DND-41 (cell line): ENCODE measurements at regions not wholly inside any gene's neighbourhood (a gene's known extent, or its start where the extent isn't known, plus 50 kb on each side); places are given as distances from the start of the nearest gene placed in this dataset.

Experiments used
- ATAC-seq: fragments of 200-7000 bp; cut with Tn5 transposase; 3 replicates; pipeline ENCODE4 v1.9.1; 2021; ENCODE audit warnings: low read depth; ENCODE audit not compliant: insufficient read depth
- DNase-seq: peaks from one replicate; pipeline ENCODE4 v3.0.0-alpha.2; 2020
- H2AFZ ChIP-seq: 2 replicates; pipeline ENCODE4 v1.6.0; 2012; ENCODE audit warnings: low read depth, low read length
- H3K27ac ChIP-seq: 2 replicates; pipeline ENCODE4 v1.5.1; 2012; ENCODE audit warnings: low read length, inconsistent platforms
- H3K27me3 ChIP-seq: fragments of 200-600 bp; sonication (generic); 2 replicates; pipeline ENCODE4 v1.6.0; 2012; ENCODE audit warnings: low read length, mild to moderate bottlenecking, inconsistent platforms; ENCODE audit not compliant: insufficient read depth, poor library complexity
- H3K36me3 ChIP-seq: 2 replicates; pipeline ENCODE4 v1.5.1; 2012; ENCODE audit warnings: low read length, inconsistent platforms; ENCODE audit not compliant: insufficient read depth
- H3K4me1 ChIP-seq: 2 replicates; pipeline ENCODE4 v1.5.1; 2012; ENCODE audit warnings: mild to moderate bottlenecking, low read length; ENCODE audit not compliant: insufficient read depth
- H3K4me2 ChIP-seq: 2 replicates; pipeline ENCODE4 v1.6.0; 2012; ENCODE audit warnings: mild to moderate bottlenecking, moderate library complexity, low read length, inconsistent platforms; ENCODE audit not compliant: insufficient read depth
- H3K4me3 ChIP-seq, 2 experiments: fragments of 200-600 bp in 1 of 2; shearing (Covaris generic) in 1 of 2; 2 replicates each; pipeline ENCODE4 v1.5.1; 2012 to 2016; ENCODE audit warnings: inconsistent platforms in 2 of 2, low read length in 2 of 2, mild to moderate bottlenecking in 2 of 2, low read depth in 1 of 2, moderate library complexity in 1 of 2
- H3K79me2 ChIP-seq: 2 replicates; pipeline ENCODE4 v1.6.0; 2012; ENCODE audit warnings: low read length, inconsistent platforms; ENCODE audit not compliant: insufficient read depth
- H3K9ac ChIP-seq: 2 replicates; pipeline ENCODE4 v1.6.0; 2012; ENCODE audit warnings: low read depth, mild to moderate bottlenecking, inconsistent platforms, low read length, moderate library complexity
- H3K9me3 ChIP-seq: 2 replicates; pipeline ENCODE4 v1.5.1; 2012; ENCODE audit warnings: low read length, moderate library complexity, mild to moderate bottlenecking, inconsistent platforms; ENCODE audit not compliant: insufficient read depth, severe bottlenecking
- H4K20me1 ChIP-seq: 2 replicates; pipeline ENCODE4 v1.6.0; 2012; ENCODE audit warnings: low read length; ENCODE audit not compliant: insufficient read depth
- CTCF ChIP-seq: IDR thresholded peaks from 2 replicates; pipeline ENCODE4 v1.5.1; 2012; ENCODE audit warnings: borderline replicate concordance, low read length, moderate library complexity, mild to moderate bottlenecking; ENCODE audit not compliant: poor library complexity, severe bottlenecking; ENCODE audit errors: extremely low read depth
- EZH2 ChIP-seq: IDR thresholded peaks from 3 replicates; pipeline ENCODE4 v1.6.1; 2012; ENCODE audit warnings: borderline replicate concordance, low read depth, mild to moderate bottlenecking, moderate library complexity, low read length, inconsistent platforms; ENCODE audit not compliant: severe bottlenecking

- no peak overlapping the region for H3K4me2 ChIP-seq
- H3K27me3 ChIP-seq: no peaks in the 10 kb centered on the region
- no peaks in the 10 kb centered on the region for H3K79me2 ChIP-seq
- no peak overlapping the region for H2AFZ ChIP-seq
- no peaks in the 10 kb centered on the region for H4K20me1 ChIP-seq
- H3K27ac ChIP-seq: no peak overlapping the region
- no peak for DNase-seq
- H3K36me3 ChIP-seq: no peaks in the 10 kb centered on the region
- TF ChIP-seq EZH2 (no peak), CTCF (no peak)
- H3K4me1 ChIP-seq: no peaks in the 10 kb centered on the region
- no peak overlapping the region for H3K4me3 ChIP-seq
- H3K9ac ChIP-seq: no peak overlapping the region
- no peaks in the 10 kb centered on the region for H3K9me3 ChIP-seq
- no peak for ATAC-seq
Measured at GRCh38 chrY:21121065-21121464, 365.2 kb downstream of the RPS4Y2 start.

- Histone ChIP-seq H3K4me3 (no peak overlapping the region), H3K27ac (no peak overlapping the region), H3K9me3 (no peaks in the 10 kb centered on the region), H3K4me1 (no peaks in the 10 kb centered on the region), H3K9ac (no peak overlapping the region), H3K36me3 (no peaks in the 10 kb centered on the region), H3K27me3 (no peaks in the 10 kb centered on the region), H3K4me2 (no peak overlapping the region), H4K20me1 (no peaks in the 10 kb centered on the region), H3K79me2 (no peaks in the 10 kb centered on the region), H2AFZ (no peak overlapping the region)
- TF ChIP-seq CTCF (no peak), EZH2 (no peak)
- DNase-seq: no peak
- ATAC-seq: no peak
Measured at GRCh38 chrY:21135591-21135990, 375.5 kb upstream of the RBMY1B start.

GRCh38 chrY:21138056-21138758 is 372.9 kb upstream of the RBMY1B start:
- Histone ChIP-seq H3K79me2 (no peaks in the 10 kb centered on the region), H3K27me3 (no peaks in the 10 kb centered on the region), H4K20me1 (no peaks in the 10 kb centered on the region), H3K27ac (no peak overlapping the region), H3K9ac (no peak overlapping the region), H3K36me3 (no peaks in the 10 kb centered on the region), H3K4me2 (no peak overlapping the region), H3K9me3 (no peaks in the 10 kb centered on the region), H2AFZ (no peak overlapping the region), H3K4me1 (no peaks in the 10 kb centered on the region), H3K4me3 (no peak overlapping the region)
- no peak for DNase-seq
- ATAC-seq: no peak
- no peak for TF ChIP-seq CTCF
- TF ChIP-seq EZH2: no peak
